HG03066 (cell line): ENCODE measurements at regions not wholly inside any gene's neighbourhood (a gene's known extent, or its start where the extent isn't known, plus 50 kb on each side); places are given as distances from the start of the nearest gene placed in this dataset.

Source experiments
- ATAC-seq: cut with Tn5 transposase; IDR thresholded peaks from one replicate; pipeline ENCODE4 v1.9.1; 2021; ENCODE audit warnings: low read depth; ENCODE audit not compliant: unreplicated experiment

- ATAC-seq = no peak
Measured at GRCh38 chr6:126526996-126527606, 187.2 kb downstream of the CENPW start.

DNA sequence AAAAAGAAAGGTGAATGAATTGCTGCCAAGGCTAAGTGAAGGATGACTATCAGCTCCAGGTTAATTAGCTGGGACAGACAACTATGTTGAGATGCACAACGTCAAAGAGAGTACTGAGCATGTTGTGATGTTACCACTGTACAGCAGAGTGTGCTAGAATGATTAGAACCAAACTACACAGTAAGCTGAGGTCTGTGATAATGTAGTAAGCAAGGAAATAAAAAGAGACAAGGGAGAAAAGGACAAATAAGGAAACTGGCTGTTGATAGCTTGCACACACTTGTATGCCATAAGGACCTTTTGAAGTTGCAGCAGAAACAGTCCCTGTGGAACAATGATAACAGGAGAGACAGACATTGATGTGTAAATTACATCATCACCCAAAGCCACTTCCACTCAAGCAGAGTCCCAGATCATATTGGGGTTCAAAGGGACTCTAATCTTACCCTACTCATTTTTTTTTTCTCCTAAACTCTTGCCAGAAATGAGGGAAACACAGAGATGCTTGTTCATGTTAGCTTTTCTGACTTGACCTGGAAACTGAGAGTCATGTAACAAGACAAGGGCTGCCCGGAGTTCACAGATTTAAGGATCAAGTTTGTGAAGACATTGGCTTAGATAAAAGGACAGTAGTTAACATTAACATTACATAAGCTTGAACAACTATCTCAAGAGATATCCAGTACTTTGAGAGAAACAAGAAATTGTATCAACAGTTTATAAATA lies 189.9 kb downstream of the CENPW start:
- no peak for ATAC-seq

DNA sequence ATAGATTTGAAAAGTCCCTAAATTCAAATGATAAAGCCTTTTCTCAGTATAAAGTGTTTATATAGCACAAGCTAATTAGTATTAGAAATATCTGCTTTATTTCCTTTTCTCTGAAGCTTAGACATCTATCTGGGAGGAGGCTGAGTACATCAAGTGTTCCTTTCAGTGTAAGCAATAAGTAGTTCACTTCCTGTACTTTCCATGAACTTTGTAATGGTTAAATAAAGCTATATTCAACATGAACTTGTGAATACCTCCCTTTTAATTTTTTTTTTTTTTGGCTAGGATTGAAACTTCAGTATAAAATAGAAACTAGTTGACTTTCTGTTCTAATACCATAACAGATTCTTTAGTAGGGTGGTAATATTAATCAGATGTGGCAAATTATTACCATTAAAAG lies 190.9 kb downstream of the CENPW start:
- ATAC-seq = no peak

DNA sequence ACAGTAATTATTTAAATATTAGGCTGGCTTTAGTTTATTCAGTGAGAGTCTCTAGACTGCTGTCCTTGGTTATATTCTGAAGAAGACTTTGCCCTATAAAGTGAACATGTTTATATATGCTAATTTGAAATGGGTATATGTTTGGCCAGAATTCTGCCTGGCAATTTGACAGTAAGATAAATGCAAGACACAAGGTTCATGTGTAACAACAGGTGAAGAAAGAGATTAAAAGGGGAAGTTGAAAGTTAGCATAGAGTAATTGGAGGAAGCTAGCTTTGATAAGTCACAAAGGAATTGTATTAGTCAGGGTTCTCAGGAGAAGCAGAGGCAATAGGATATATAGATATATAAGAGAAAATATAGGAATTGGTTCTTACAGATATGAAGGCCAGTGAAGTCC lies 191.4 kb downstream of the CENPW start:
- ATAC-seq = peak; percentile 33

DNA sequence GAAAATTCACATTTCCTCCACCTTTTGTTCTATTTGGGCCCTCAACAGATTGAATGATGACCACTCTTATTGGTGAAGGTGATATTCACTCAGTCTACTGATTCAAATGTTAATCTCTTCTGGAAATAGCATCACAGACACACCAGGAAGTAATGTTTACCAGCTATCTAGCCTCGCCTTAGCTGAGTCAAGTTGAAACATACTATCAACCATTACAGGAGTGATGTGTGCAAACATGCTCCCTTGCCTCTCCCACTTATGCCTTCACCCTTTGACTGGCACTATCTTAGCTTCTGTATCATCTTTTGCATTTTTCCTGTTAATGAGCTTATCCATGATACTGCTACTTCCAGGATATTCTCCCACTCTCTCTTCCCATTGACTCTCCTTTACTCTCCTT lies 191.9 kb downstream of the CENPW start:
- peak; percentile 58 for ATAC-seq

- ATAC-seq = no peak
Measured at GRCh38 chr6:126534401-126534800, 194.5 kb downstream of the CENPW start.

DNA sequence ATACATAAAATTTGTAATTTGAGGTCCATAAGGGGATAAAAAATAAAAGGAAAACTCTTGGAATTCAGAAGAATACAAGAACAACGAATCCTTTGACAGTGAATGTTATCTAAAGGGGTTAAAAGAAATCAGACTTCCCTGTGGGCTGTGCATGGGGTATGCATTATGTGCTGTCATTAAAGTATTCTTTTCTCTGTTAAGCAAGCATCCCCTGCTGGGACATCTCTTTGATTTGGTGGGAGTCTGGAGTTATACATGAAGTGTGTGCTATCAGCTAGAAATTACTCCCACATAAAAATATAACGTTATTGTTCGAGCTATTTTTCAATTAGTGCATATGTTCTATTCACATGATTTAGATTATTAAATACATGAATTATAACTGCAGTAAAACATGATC lies 195.2 kb downstream of the CENPW start:
- ATAC-seq = no peak

- ATAC-seq = no peak
Measured at GRCh38 chr6:126535595-126535994, 195.7 kb downstream of the CENPW start.

DNA sequence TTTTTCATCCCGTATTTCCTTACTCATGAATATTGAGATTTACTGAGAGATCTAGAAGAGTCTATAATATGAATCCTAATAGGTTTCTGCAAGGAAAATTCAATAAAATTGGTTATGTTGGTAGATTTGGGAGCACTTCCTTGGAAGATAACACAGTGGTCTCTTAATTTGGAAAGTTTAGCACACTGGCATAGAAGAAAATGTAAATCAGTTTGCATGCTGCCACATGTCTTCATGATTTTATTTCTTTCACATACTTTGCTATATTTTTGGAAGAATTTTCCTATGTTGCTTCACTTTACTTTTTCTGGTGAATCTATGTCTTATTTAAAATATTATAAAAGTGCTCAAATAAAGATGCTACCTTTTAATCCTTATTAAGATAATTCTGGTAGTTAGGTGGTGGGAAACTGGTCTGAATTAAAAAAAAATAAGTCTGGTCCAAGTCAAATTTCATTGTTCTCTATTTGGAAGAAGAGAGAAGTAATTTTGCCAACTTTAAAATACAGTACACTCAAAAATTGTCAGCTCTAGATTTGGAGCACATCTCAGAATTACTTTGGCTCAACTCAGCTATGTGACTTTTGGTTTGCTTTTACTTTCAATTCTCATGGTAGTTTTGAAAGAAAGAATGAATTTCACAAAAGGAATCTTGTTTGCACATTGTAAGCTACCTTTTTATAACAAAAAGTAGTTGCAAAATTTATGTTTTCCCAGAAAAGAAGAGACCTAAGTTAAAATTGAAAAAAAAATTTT lies 197.3 kb downstream of the CENPW start:
- no peak for ATAC-seq

DNA sequence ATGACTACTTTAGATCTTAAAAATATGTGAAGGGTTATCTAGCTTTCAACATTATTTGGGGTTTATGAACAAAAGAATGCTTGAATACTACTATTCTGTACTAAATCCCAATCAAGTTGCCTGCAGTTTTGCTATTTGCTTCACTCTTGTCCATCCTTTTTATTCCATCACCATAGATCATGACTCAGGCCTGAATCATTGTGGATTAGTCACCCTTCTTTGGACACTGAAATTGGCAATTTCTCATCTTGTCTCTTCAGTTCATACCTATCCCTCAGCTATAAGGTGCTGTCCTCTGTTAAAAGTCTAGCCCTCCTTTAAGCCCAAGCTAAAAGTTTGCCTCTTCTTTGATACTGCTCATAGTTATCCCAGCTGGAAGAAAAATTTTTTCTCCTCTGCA lies 199.1 kb downstream of the CENPW start:
- no peak for ATAC-seq

DNA sequence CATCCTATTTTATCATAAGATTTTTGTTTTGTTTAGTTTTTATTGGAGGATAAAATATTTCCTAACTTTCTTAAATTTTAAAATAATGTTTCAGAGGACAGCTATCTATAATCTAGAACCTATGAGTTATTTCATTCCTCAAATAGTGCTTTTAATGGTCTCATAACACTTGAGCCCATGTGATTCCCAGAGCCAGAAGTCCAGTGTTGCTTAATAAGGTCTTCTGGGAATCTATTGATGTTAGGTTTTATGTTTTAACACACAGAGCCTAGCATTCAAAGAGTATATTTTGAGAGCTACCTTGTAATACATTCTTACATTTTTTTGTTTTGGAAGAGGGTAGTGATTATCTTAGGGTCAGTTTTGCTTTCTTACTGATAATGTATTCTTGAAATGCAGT lies 200.2 kb downstream of the CENPW start:
- no peak for ATAC-seq

GRCh38 chr6:126541806-126542491 lies 202.0 kb downstream of the CENPW start:
- no peak for ATAC-seq

DNA sequence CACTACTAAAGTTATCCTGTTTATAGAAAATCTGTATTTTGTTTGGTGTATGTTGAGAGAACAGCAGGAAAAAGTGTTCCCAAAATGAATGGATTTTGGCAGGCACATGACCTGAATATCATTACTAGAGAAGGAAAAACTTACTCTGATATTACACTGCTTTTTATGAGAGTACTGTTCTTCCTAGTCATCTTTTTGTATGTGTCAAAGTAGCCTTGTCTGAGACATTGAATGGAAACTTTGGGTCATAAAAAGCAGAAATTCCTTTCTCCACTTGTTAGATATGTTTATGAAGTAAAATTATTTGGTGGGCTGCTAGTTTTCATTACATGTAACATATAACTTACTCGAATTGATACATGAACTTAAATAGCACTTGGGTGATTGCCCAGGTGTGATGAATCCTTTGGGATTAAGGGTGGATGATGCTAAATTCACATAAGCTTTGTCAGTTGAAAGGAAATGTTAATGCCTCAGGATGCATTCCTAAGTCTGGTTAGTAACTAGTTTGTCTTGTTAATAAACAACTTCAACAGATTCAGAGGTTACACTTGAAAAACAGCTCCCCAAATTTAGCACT lies 206.7 kb downstream of the CENPW start:
- ATAC-seq = no peak

DNA sequence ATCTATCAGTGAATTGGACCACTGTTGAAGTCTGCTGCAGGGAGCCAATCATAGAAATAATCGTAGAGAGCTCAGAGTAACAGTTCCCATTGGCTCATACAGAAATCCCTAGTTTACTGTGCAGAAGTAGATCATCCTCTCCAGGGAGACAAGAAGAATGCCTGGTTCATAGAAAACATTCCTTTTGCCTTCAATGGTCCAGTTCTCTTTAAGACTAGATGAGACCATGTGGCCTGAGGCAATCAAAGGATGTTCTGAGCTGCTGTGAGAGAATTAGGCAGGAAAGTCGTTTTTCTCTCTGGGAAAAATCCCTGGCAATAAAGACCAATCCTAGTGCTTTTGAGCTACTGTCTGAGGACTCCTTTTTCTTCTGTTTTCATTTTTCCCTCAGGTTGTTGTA lies 208.4 kb downstream of the CENPW start:
- ATAC-seq = no peak

DNA sequence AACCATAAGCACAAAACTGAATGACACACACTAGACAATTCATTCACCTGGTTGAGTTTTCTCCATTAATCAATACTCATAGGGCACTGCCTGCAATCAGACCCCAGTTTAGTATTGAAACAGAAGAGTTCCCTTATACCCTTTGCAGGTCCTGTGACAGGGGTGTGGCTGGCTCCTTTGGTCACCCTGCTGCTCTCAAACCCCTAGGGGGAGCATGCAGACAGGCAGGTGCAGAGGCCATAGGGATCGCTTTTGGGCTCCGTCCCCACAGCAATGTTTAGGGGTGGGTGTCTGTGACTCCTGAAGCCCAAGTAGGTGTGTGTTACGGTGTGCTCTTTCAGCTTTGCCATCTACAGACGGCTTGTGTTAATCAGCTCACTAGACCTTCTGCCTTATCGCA lies 210.4 kb downstream of the CENPW start:
- no peak for ATAC-seq

DNA sequence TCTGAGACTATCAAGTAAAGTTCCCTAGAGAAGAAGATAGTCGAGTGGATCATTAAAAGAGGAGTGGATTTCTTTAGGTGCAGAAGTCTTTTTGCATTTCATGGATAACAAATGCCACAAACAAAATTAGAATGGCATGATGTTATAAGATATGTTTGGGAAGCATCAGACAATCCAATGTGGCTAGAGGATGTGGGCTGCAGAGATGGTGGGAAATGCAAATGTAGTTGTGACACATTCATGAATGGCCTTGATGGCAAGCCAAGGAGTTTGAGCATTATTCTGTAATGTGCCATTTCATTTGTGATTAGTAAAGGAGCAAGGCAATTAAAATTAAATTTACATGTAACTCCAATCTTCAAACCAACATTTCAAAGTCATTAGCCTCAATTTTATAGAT lies 211.9 kb downstream of the CENPW start:
- ATAC-seq = no peak

DNA sequence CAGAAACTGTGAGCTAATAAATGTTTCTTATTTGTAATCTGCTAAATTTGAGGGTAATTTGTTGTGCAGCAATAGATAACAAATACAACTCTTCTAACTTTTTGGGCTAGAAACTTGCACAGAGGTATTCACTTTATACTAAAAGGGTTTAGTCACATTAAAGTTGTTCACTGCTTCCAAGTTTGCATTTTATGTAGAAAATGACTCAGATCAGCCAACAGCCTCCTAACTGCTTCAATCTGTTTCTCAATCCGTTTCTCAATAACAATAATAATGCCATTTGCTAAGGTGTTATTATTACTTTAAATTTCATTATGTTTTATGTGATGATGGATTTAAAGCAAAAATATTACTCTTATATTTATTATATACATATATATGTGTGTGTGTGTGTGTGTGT lies 213.9 kb downstream of the CENPW start:
- ATAC-seq = no peak

- no peak for ATAC-seq
Measured at GRCh38 chr6:126570507-126570906, 230.6 kb downstream of the CENPW start.

GRCh38 chr6:126574301-126574700 lies 234.4 kb downstream of the CENPW start:
- no peak for ATAC-seq

DNA sequence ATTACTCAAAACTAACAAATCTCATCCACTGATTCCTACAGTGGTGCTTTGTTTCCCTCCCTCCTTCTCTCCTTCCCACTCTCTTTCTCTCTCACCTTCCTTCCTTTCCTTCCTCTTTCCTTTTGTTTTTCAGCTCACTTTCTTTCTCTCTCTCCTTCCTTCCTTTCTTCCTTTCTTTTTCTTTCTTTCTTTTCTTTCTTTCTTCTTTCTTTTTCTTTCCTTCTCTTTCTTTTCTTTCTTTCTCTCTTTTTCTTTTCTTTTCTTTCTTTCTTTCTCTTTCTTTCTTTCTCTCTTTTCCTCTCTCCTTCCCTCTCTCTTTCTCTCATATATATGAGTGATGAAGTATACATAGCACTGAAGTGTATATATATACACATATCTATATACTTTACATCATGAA lies 241.4 kb downstream of the CENPW start:
- no peak for ATAC-seq
